K562 (cell line): ENCODE measurements at regions not wholly inside any gene's neighbourhood (a gene's known extent, or its start where the extent isn't known, plus 50 kb on each side); places are given as distances from the start of the nearest gene placed in this dataset.

ENCODE experiments used
- BCL6 ChIP-seq: fragments of 250-450 bp; sonication (Bioruptor Pico); IDR thresholded peaks from 2 replicates; pipeline ENCODE4 v1.4.0; 2020
- E2F5 ChIP-seq: sonication (generic); formaldehyde crosslinking; IDR thresholded peaks from 2 replicates; pipeline ENCODE4 v1.8.0; 2022; ENCODE audit warnings: mild to moderate bottlenecking, missing genetic modification reagents
- EHMT2 ChIP-seq: fragments of 450-650 bp; IDR thresholded peaks from 2 replicates; pipeline ENCODE4 v1.6.1; 2018; ENCODE audit warnings: antibody characterized with exemption
- IFI16 ChIP-seq: fragments of 250-450 bp; sonication (Bioruptor Pico); IDR thresholded peaks from 2 replicates; pipeline ENCODE4 v2.1.2; 2022; ENCODE audit warnings: mild to moderate bottlenecking, inconsistent platforms
- IRF1 ChIP-seq: sonication (generic); formaldehyde crosslinking; IDR thresholded peaks from 2 replicates; pipeline ENCODE4 v1.8.0; 2022; ENCODE audit warnings: missing genetic modification reagents, mild to moderate bottlenecking, borderline replicate concordance
- MTA2 ChIP-seq: fragments of 450-650 bp; IDR thresholded peaks from 2 replicates; pipeline ENCODE4 v1.6.1; 2016; ENCODE audit warnings: low read depth
- NEUROD1 ChIP-seq: fragments of 150-350 bp; IDR thresholded peaks from 2 replicates; pipeline ENCODE4 v1.6.1; 2014; ENCODE audit warnings: borderline replicate concordance, low read length, low read depth; ENCODE audit not compliant: partially characterized antibody
- NFYB ChIP-seq: IDR thresholded peaks from 2 replicates; pipeline ENCODE4 v1.6.1; 2011; ENCODE audit warnings: mild to moderate bottlenecking, moderate library complexity; ENCODE audit not compliant: insufficient read length; ENCODE audit errors: extremely low read depth
- PHB ChIP-seq: fragments of 250-450 bp; sonication (Bioruptor Pico); IDR thresholded peaks from 2 replicates; pipeline ENCODE4 v1.5.0; 2021
- PYGO2 ChIP-seq: fragments of 450-650 bp; IDR thresholded peaks from 2 replicates; pipeline ENCODE4 v1.6.1; 2016; ENCODE audit warnings: mild to moderate bottlenecking, missing genetic modification characterization, moderate library complexity, missing compliant biosample characterization
- SAFB ChIP-seq: fragments of 200-400 bp; formaldehyde crosslinking; IDR thresholded peaks from 2 replicates; pipeline ENCODE4 v1.6.1; 2017; ENCODE audit warnings: low read depth, low read length, borderline replicate concordance
- SMAD4 ChIP-seq: fragments of 250-450 bp; sonication (Bioruptor Pico); conservative IDR thresholded peaks from 2 replicates; pipeline ENCODE4 v1.8.0; 2021; ENCODE audit warnings: inconsistent platforms, mild to moderate bottlenecking, moderate library complexity
- SMARCA4 ChIP-seq: fragments of 450-650 bp; IDR thresholded peaks from 2 replicates; pipeline ENCODE4 v1.6.1; 2016
- SREBF1 ChIP-seq: fragments of 150-350 bp; IDR thresholded peaks from 2 replicates; pipeline ENCODE4 v1.6.1; 2014; ENCODE audit warnings: antibody characterized with exemption, low read depth, low read length, borderline replicate concordance
- TARDBP ChIP-seq: fragments of 450-650 bp; IDR thresholded peaks from 2 replicates; pipeline ENCODE4 v1.6.1; 2016
- UBTF ChIP-seq, 2 experiments: IDR thresholded peaks; 2 replicates each; pipeline ENCODE4 v1.6.1; 2012; ENCODE audit warnings: improper control_type of control experiment in 2 of 2, low read depth in 2 of 2, low read length in 2 of 2, borderline replicate concordance in 1 of 2
- ZNF507 ChIP-seq: conservative IDR thresholded peaks from 2 replicates; pipeline ENCODE4 v1.6.1; 2017; ENCODE audit warnings: missing genetic modification characterization, missing compliant biosample characterization
- ZNF655 ChIP-seq: fragments of 250-450 bp; sonication (Bioruptor Pico); IDR thresholded peaks from 2 replicates; pipeline ENCODE4 v1.5.0; 2021
- ZNF699 ChIP-seq: fragments of 250-450 bp; sonication (Bioruptor Pico); IDR thresholded peaks from 2 replicates; pipeline ENCODE4 v1.8.0; 2021; ENCODE audit warnings: mild to moderate bottlenecking, moderate library complexity; ENCODE audit not compliant: insufficient replicate concordance
- ZNF717 ChIP-seq: fragments of 250-450 bp; sonication (Bioruptor Pico); IDR thresholded peaks from 2 replicates; pipeline ENCODE4 v1.5.0; 2021
- ZNF740 ChIP-seq, 3 experiments: fragments of 200-800 bp in 1 of 3; sonication (Bioruptor generic) in 1 of 3; sonication (generic) in 1 of 3; formaldehyde crosslinking in 1 of 3; IDR thresholded peaks; 2 replicates each; pipeline versions ENCODE4 v1.6.1 to v1.8.0; 2016 to 2022; ENCODE audit warnings: mild to moderate bottlenecking in 2 of 3, missing compliant biosample characterization in 2 of 3, missing genetic modification characterization in 2 of 3, missing genetic modification reagents in 1 of 3
- ZNF76 ChIP-seq: fragments of 250-450 bp; sonication (Bioruptor Pico); IDR thresholded peaks from 2 replicates; pipeline ENCODE4 v1.4.0; 2020; ENCODE audit warnings: mild to moderate bottlenecking, moderate library complexity, borderline replicate concordance
- TF ChIP-seq, protein P1 (sequence below): fragments of 250-450 bp; sonication (Bioruptor Pico); IDR thresholded peaks from 2 replicates; pipeline ENCODE4 v1.8.0; 2022; ENCODE audit warnings: inconsistent platforms, mild to moderate bottlenecking, moderate library complexity, borderline replicate concordance

- TF ChIP-seq IFI16 (CRISPR knock-in tag) = no peak
- TF ChIP-seq E2F5 (CRISPR knock-in tag) = no peak
- TF ChIP-seq ZNF699 (CRISPR knock-in tag) = no peak
- TF ChIP-seq PYGO2 (tag) = no peak
- TF ChIP-seq, protein P1, sequence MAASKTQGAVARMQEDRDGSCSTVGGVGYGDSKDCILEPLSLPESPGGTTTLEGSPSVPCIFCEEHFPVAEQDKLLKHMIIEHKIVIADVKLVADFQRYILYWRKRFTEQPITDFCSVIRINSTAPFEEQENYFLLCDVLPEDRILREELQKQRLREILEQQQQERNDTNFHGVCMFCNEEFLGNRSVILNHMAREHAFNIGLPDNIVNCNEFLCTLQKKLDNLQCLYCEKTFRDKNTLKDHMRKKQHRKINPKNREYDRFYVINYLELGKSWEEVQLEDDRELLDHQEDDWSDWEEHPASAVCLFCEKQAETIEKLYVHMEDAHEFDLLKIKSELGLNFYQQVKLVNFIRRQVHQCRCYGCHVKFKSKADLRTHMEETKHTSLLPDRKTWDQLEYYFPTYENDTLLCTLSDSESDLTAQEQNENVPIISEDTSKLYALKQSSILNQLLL (CRISPR knock-in tag) = no peak
- TF ChIP-seq SAFB = no peak
- no peak for TF ChIP-seq NFYB
- no peak for TF ChIP-seq SREBF1
- no peak for TF ChIP-seq ZNF655 (CRISPR knock-in tag)
- no peak for TF ChIP-seq PHB (CRISPR knock-in tag)
- no peak for TF ChIP-seq TARDBP
- TF ChIP-seq NEUROD1 = no peak
- no peak for TF ChIP-seq ZNF507 (tag)
- 0 out of 4 replicates have a peak, but pooled peaks of 1 of the 2 experiments have one; percentile 45 for TF ChIP-seq UBTF (IDR thresholded peaks at IDR 0.05; ENCODE audit: borderline replicate concordance in 1 of 2, low read depth in 2 of 2, low read length in 2 of 2)
- no peak for TF ChIP-seq IRF1 (CRISPR knock-in tag)
- no peak for TF ChIP-seq ZNF740 (CRISPR knock-in tag; IDR thresholded peaks at IDR 0.05)
- no peak for TF ChIP-seq ZNF740 (tag; IDR thresholded peaks at IDR 0.05)
- no peak for TF ChIP-seq ZNF76
- TF ChIP-seq BCL6 = no peak
- peak; percentile 86 for TF ChIP-seq EHMT2
- TF ChIP-seq SMARCA4 = peak; percentile 78
- TF ChIP-seq SMAD4 = peak; percentile 70
- TF ChIP-seq ZNF717 = no peak
- TF ChIP-seq MTA2 = peak; percentile 80
Measured at GRCh38 chr17:33508215-33508614, 215.1 kb upstream of the ASIC2 start (continued).
